Panc1 (cell line): ENCODE measurements at regions not wholly inside any gene's neighbourhood (a gene's known extent, or its start where the extent isn't known, plus 50 kb on each side); places are given as distances from the start of the nearest gene placed in this dataset.

Experiments
- ATAC-seq: fragments of 200-7000 bp; cut with Tn5 transposase; 2 replicates; pipeline ENCODE4 v1.9.1; 2020; ENCODE audit warnings: mild to moderate bottlenecking, moderate library complexity
- BruUV-seq: library from RNA; stranded (reverse); fragments of 400-500 nt; replicated peaks from 2 replicates; lab custom pipeline; 2021; lab: Mats Ljungman, UMichigan
- CTCF ChIA-PET: fragments of 300-600 bp; sonication (Branson Sonifier 250); formaldehyde crosslinking; loops from one replicate; lab custom pipeline; 2022; ENCODE audit warnings: antibody characterized with exemption; lab: Charles Lee
- POLR2A ChIA-PET: fragments of 300-600 bp; sonication (Branson Sonifier 250); formaldehyde crosslinking; loops from one replicate; lab custom pipeline; 2022; ENCODE audit warnings: antibody characterized with exemption; lab: Charles Lee
- DNase-seq: peaks from one replicate; pipeline ENCODE4 v3.0.0-alpha.2; 2010; ENCODE audit warnings: low read depth, low spot score
- H3K27ac ChIP-seq: 2 replicates; pipeline ENCODE4 v1.5.1; 2011; ENCODE audit warnings: mild to moderate bottlenecking, low read length, inconsistent platforms
- H3K27me3 ChIP-seq: fragments of 200-500 bp; sonication (Bioruptor generic); 2 replicates; pipeline ENCODE4 v1.6.0; 2014; ENCODE audit warnings: low read length, inconsistent platforms; ENCODE audit not compliant: control insufficient read depth, insufficient read depth
- H3K36me3 ChIP-seq: fragments of 200-500 bp; sonication (Bioruptor generic); 2 replicates; pipeline ENCODE4 v1.5.1; 2014; ENCODE audit warnings: inconsistent platforms, mild to moderate bottlenecking, low read length, moderate library complexity; ENCODE audit not compliant: control insufficient read depth, insufficient read depth
- H3K4me1 ChIP-seq: 2 replicates; pipeline ENCODE4 v1.5.1; 2011; ENCODE audit warnings: inconsistent platforms, mild to moderate bottlenecking, low read length, moderate library complexity; ENCODE audit not compliant: control insufficient read depth, insufficient read depth
- H3K4me3 ChIP-seq, 2 experiments: 2 replicates each; pipeline ENCODE4 v1.5.1; 2011 to 2012; ENCODE audit warnings: low read depth in 2 of 2, low read length in 2 of 2, mild to moderate bottlenecking in 2 of 2, inconsistent platforms in 1 of 2, moderate library complexity in 1 of 2
- H3K9me3 ChIP-seq: fragments of 200-500 bp; sonication (Bioruptor generic); 2 replicates; pipeline ENCODE4 v1.5.1; 2014; ENCODE audit warnings: low read depth, mild to moderate bottlenecking, inconsistent platforms, low read length, moderate library complexity; ENCODE audit not compliant: control insufficient read depth, insufficient read depth
- CTCF ChIP-seq: fragments of 450-650 bp; IDR thresholded peaks from 2 replicates; pipeline ENCODE4 v1.5.1; 2017; ENCODE audit warnings: mild to moderate bottlenecking
- POLR2AphosphoS5 ChIP-seq: IDR thresholded peaks from 2 replicates; pipeline ENCODE4 v1.6.1; 2012; ENCODE audit warnings: mild to moderate bottlenecking, low read depth, low read length, moderate library complexity
- REST ChIP-seq, 2 experiments: IDR thresholded peaks; 2 replicates each; pipeline ENCODE4 v1.6.1; 2011 to 2012; ENCODE audit warnings: low read depth in 2 of 2, control low read depth in 1 of 2, low read length in 1 of 2, mild to moderate bottlenecking in 1 of 2, moderate library complexity in 1 of 2; ENCODE audit not compliant: insufficient read depth in 1 of 2
- SIN3A ChIP-seq: IDR thresholded peaks from 2 replicates; pipeline ENCODE4 v1.6.1; 2012; ENCODE audit warnings: low read depth, mild to moderate bottlenecking, low read length, moderate library complexity, borderline replicate concordance; ENCODE audit not compliant: insufficient read depth
- TCF7L2 ChIP-seq: IDR thresholded peaks from 2 replicates; pipeline ENCODE4 v1.6.1; 2011; ENCODE audit warnings: mild to moderate bottlenecking, low read depth, low read length, inconsistent platforms
- in situ Hi-C: cut with HindIII; loops from 2 replicates; pipeline ENCODE4 v1.10.0; 2016; ENCODE audit warnings: low sequenced_read_pairs, low pct_unique_long_range_greater_than_20kb
- intact Hi-C: fragments of 100-400 bp; cut with micrococcal nuclease; formaldehyde crosslinking; loops from one replicate; pipeline ENCODE4 v1.10.0; 2022; ENCODE audit not compliant: unreplicated experiment

GRCh38 chr5:74252044-74252443 lies 388.5 kb downstream of the ENC1 start:
- Histone ChIP-seq H3K4me1 (no peaks in the 10 kb centered on the region), H3K27ac (no peak overlapping the region), H3K9me3 (no peaks in the 10 kb centered on the region), H3K27me3 (no peaks in the 10 kb centered on the region), H3K36me3 (no peaks in the 10 kb centered on the region), H3K4me3 (no peak overlapping the region)
- DNase-seq, result no peak
- in situ Hi-C loops (no loop called here), intact Hi-C loops (no loop called here)
- ATAC-seq, result no peak
- TF ChIP-seq CTCF, result no peak
- ChIA-PET CTCF (interaction anchor here (0.5 kb wide), 1 partner anchor 667 kb away, joined by 3 read pairs; no protein-coding TSS in a partner anchor), POLR2A (no interaction called here)
- no TSS peak for BruUV-seq

GRCh38 chr5:74251141-74252035 lies 389.1 kb downstream of the ENC1 start:
- BruUV-seq, result no TSS peak
- TF ChIP-seq POLR2AphosphoS5 (no peak), SIN3A (no peak), CTCF (no peak), REST (IDR thresholded peaks at IDR 0.05; ENCODE audit: insufficient read depth in 1 of 2, low read depth in 2 of 2, low read length in 1 of 2) (no peak), TCF7L2 (no peak)
- Histone ChIP-seq H3K27me3 (no peaks in the 10 kb centered on the region), H3K36me3 (no peaks in the 10 kb centered on the region), H3K4me3 (no peak overlapping the region), H3K9me3 (no peaks in the 10 kb centered on the region), H3K27ac (no peak overlapping the region), H3K4me1 (no peaks in the 10 kb centered on the region)
- CTCF ChIA-PET, result interaction anchor here (0.5 kb wide), 1 partner anchor 668 kb away, joined by 3 read pairs; no protein-coding TSS in a partner anchor
- intact Hi-C loops, result no loop called here
- DNase-seq (no peak), ATAC-seq (peak; percentile 62)
- in situ Hi-C loops, result no loop called here
- POLR2A ChIA-PET, result no interaction called here
